ENCODE measurements at regions not wholly inside any gene's neighbourhood (a gene's known extent, or its start where the extent isn't known, plus 50 kb on each side); places are given as distances from the start of the nearest gene placed in this dataset.

DNA sequence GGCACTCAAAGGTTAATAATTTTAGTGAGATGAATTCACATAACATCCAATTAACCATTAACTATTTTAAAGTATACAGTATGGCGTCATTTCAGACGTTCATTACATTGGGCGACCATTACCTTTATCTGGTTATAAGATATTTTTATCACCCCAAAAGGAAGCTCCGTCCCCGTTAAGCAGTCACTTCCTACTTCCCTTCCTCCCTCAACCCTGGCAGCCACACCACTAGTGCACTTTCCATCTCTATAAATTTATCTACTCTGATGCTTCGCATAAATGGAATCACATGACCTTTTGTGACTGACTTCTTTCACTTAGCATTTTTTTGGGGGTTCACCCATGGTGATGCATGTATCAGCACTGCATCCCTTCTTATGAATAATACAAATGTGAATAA is 168.3 kb upstream of the PUM3 start:
- DNase-seq = no peak
- Histone ChIP-seq H3K9me3 (no peaks in the 10 kb centered on the region), H3K27ac (no peak overlapping the region), H3K27me3 (no peaks in the 10 kb centered on the region), H3K36me3 (no peaks in the 10 kb centered on the region), H3K4me3 (no peak overlapping the region), H3K4me1 (no peaks in the 10 kb centered on the region)
- 48 to 63% (median 56%) methylated on average over 6 of the region's 6 CpGs for WGBS, 4 donors
- intact Hi-C loops (cut with DNase I) = no loop called here
- TF ChIP-seq, protein P1, sequence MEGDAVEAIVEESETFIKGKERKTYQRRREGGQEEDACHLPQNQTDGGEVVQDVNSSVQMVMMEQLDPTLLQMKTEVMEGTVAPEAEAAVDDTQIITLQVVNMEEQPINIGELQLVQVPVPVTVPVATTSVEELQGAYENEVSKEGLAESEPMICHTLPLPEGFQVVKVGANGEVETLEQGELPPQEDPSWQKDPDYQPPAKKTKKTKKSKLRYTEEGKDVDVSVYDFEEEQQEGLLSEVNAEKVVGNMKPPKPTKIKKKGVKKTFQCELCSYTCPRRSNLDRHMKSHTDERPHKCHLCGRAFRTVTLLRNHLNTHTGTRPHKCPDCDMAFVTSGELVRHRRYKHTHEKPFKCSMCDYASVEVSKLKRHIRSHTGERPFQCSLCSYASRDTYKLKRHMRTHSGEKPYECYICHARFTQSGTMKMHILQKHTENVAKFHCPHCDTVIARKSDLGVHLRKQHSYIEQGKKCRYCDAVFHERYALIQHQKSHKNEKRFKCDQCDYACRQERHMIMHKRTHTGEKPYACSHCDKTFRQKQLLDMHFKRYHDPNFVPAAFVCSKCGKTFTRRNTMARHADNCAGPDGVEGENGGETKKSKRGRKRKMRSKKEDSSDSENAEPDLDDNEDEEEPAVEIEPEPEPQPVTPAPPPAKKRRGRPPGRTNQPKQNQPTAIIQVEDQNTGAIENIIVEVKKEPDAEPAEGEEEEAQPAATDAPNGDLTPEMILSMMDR (IDR thresholded peaks at IDR 0.05) = no peak
- TF ChIP-seq POLR2A (IDR thresholded peaks at IDR 0.05) = no peak
- ATAC-seq = no peak

DNA sequence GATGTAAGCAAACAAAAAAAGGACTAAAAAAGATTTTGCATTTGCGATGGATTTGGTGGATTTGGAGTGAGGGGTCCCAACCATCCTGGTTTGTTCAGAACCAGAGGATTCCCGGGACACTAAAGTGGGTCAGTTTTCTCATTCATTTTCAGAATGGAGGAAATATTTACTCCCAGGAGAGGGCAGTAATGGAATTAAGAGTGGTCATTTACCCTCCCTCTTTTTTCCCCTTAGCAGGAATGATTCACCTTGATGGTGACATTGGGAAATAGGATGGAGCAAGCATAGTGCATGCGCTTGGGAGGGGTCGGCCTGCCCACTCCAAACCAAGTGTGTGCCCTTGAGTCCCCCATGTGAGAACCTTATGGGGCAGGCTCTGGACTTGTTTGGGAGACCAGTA is 164.2 kb upstream of the PUM3 start:
- Histone ChIP-seq H3K4me1 (peaks cover 0 to 8% (median 0%) of the 10 kb centered on the region in 12 donors), H3K36me3 (no peaks in the 10 kb centered on the region), H3K9me3 (no peaks in the 10 kb centered on the region), H3K4me3 (no peak overlapping the region), H3K27ac (no peak overlapping the region), H3K27me3 (no peaks in the 10 kb centered on the region)
- WGBS, 4 donors = 84 to 94% (median 89%) methylated on average over 4 of the region's 4 CpGs
- DNase-seq = no peak
- TF ChIP-seq POLR2A (IDR thresholded peaks at IDR 0.05) = no peak
- TF ChIP-seq, protein P1 (IDR thresholded peaks at IDR 0.05) = no peak
- intact Hi-C loops (cut with DNase I) = no loop called here
- ATAC-seq = no peak

DNA sequence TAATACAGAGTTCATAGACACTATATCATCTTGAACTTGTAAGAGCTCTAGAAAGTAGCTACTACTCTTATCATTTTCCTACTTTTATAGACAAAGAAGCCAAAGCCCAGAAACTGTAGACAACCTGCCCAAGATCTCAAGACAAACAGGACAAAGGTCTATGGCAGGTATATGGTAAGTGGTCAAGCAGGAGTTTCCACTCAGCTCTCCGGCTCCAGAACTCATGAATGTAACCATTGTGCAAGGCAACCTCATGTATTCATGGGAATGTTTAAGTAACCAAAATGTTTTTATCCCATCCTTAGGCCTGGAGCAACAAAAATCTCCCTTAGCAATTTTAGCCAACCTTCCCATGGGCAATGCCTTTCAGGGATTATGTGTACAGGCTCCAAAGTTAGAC is 163.4 kb upstream of the PUM3 start:
- intact Hi-C loops (cut with DNase I) = no loop called here
- Histone ChIP-seq H3K27me3 (peaks cover 0 to 2% (median 0%) of the 10 kb centered on the region in 9 donors), H3K9me3 (no peaks in the 10 kb centered on the region), H3K4me1 (peaks cover 0 to 8% (median 0%) of the 10 kb centered on the region in 12 donors), H3K4me3 (no peak overlapping the region), H3K27ac (no peak overlapping the region), H3K36me3 (no peaks in the 10 kb centered on the region)
- ATAC-seq (no peak), DNase-seq (no peak)
- TF ChIP-seq, protein P1 (IDR thresholded peaks at IDR 0.05) = no peak
- TF ChIP-seq POLR2A (IDR thresholded peaks at IDR 0.05) = no peak
- 87 to 97% (median 92%) methylated on average over 1 of the region's 1 CpG for WGBS, 4 donors

DNA sequence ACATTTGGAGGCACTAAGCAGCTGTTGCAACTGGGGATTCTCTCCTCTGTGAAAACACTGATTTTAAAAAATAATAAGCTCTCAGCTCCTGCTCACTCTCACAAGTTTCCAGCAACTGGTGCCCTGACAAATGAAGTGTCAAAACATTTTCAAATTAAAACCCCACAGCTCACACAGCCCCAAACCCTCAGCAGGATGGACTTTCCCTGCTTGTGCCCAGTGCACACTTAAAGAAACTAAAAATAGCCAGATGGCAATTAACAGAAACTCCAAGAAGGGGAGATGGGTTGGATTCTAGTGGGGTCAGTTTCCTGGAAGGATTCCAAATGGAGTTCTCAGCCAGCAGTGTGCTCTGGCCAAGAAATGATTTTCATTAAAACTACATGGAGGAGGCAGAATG is 163.0 kb upstream of the PUM3 start:
- no peak overlapping the region for H3K4me3 ChIP-seq
- H3K9me3 ChIP-seq = no peaks in the 10 kb centered on the region
- no peak overlapping the region for H3K27ac ChIP-seq
- H3K36me3 ChIP-seq = no peaks in the 10 kb centered on the region
- H3K27me3 ChIP-seq = peaks cover 0 to 2% (median 0%) of the 10 kb centered on the region in 9 donors
- no peak for DNase-seq
- TF ChIP-seq, protein P1 (IDR thresholded peaks at IDR 0.05) = no peak
- no peak for TF ChIP-seq POLR2A (IDR thresholded peaks at IDR 0.05)
- peaks cover 0 to 8% (median 0%) of the 10 kb centered on the region in 12 donors for H3K4me1 ChIP-seq
- ATAC-seq = no peak
- intact Hi-C loops (cut with DNase I) = no loop called here

All from heart left ventricle (tissue), 16 donors.